Stimulated activated CD4-positive, alpha-beta T cell treated with anti-CD3 and anti-CD28 coated beads, Interleukin-4, amount 100 ng/mL, for 48 hours (primary cell): ENCODE measurements at regions not wholly inside any gene's neighbourhood (a gene's known extent, or its start where the extent isn't known, plus 50 kb on each side); places are given as distances from the start of the nearest gene placed in this dataset.
"Not testable (repeated sequence)": the region's sequence is repeated elsewhere in the genome, so short reads cannot be mapped to it uniquely, and the experiment has no call there.

Source experiments
- DNase-seq, 2 donors: peaks; one replicate each; pipeline ENCODE4 v3.0.0-alpha.2; 2020; ENCODE audit warnings: low read depth in 2 of 2

- no peak for DNase-seq
Observed at GRCh38 chr6:164401871-164402270, 907.5 kb downstream of the C6orf118 start.

DNA sequence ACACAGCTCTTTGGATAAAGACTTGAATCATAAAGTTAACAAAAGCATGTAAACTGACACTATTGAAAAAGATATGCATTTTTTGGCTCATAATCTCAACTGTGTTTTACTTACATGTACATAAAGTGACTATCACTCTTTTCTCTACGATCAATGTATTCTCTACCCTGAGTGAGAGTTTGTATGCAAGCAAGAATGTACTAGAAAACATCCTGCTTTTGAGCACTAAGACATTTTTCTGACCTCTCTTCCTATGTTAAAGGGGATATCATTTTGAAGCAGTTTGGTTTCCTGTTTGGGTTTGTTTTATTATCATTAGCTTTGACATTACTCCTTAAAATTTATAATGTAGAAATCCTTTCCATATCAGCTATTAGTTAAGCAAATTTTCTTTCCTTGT lies 910.8 kb downstream of the C6orf118 start:
- DNase-seq: no peak

DNA sequence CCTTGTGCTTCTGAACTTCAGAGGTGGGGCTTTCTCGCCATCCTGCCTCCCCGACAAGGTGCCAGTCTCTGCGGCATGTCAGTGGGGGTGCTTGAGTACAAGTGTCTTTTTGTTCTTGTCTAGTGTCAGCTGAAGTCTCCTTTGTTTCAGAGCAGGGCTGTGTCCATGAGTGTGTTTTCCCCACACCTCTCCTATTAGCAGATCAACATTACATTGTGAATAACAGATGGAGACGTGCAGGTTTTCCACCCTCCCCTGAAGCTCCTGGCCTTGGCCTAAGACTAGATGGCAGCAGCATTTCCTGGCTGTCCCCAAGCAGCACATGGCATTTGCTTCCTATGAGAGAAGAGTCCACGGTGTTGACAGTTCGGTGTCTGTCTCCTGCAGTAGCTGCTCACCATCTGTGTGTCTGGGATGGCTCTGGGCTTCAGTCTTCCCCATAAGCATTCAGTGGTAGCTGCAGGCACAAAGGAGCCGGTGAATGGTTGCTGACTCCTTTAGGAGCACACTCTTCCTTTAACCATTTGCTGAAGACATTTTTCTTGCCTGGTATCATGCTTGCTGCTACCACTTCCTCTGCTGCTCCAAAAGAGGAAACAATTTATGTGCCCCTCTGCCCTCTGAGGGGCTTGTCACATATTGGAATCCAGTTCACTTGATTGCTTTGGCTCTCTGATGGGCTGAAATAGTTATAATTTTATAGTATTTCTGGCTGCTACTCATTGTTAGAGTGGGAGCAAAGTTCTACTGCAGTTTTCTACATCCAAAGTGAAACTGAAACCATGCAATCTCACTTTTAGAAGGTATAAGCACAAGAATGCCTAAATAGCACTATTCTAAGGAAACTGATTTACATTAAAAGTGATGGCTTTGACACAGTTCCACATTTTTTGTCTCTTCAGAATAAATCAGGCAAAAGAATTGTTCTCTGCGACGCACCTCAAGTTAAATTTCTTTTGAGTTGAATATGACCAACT lies 913.0 kb downstream of the C6orf118 start:
- no peak for DNase-seq

DNA sequence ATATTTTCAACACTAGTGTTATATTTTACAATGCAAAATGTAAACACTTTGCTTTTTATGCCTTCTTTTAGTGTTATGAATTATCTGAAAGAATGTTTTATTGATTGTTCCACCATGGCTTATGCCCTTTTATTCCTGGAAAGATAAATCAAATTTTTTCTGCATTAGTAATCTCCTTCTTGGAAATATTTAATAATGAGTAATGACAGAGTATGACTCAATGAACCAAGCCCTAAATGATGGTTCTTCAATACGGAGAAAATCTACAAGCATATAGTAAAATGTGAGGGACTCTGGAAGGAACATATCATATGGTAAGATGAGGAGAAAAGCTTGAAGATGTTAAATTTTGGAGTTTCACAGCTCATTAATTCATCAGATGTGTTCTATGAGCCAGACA lies 929.6 kb downstream of the C6orf118 start:
- no peak for DNase-seq

- no peak for DNase-seq
Observed at GRCh38 chr6:164378330-164378729, 931.1 kb downstream of the C6orf118 start.

GRCh38 chr6:164377348-164377918 lies 932.0 kb downstream of the C6orf118 start:
- DNase-seq: no peak

DNA sequence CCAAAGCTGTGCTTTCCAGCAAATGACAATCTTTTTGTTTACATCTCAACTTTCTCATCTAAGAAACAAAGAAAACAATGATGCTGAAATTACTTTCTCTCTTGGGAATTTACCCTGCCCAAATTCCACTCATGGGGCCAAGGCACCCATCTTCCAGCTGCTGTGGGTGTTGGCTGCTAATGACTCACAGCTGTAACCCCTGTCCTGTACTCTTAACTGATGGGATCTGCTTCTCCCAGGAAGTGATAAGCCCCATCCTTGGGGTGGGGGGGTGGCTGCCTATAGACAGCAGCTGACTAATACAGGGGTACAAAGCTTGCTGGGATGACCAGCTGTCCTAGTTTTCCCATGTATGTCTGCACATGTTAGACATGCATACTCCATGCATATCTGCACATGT lies 938.6 kb downstream of the C6orf118 start:
- DNase-seq: no peak

DNA sequence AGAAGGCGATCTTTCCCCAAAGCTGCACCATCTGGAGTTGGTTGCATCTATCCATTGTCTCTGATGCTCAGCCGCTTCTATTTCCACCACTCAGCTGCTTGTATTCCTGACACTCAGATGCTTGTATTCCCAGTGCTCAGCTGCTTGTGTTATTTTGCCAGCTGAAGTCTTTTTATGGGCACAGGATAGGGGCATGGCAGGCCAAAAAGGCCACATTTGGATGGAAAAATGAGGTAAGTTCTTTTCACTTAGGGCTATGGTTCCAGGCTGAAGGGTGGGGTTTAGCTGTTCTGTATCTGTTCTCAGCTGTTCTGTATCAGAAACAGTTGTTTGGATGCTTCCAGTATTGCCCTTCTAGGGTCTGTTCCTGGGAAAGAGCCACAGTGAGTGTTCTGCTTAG lies 944.9 kb downstream of the QKI start:
- no peak for DNase-seq

GRCh38 chr6:164359036-164359435 lies 944.5 kb downstream of the QKI start:
- DNase-seq: no peak

DNA sequence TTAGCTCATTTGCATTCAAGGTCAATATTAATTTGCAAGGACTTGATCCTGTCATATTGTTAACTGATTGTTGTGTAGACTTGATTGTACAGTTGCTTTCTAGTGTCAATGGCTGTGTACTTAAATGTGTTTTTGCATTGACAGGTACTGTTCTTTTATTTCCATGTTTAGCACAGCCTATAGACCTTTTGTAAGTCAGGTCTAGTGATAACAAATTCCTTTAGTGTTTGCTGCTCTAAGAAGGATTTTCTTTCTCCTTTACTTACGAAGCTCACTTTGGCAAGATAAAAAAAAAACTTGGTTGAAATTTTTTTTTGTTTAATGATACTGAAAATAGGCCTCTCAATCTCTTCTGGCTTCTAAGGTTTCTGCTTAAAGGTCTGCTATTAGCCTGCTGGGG lies 942.3 kb downstream of the QKI start:
- DNase-seq: no peak

DNA sequence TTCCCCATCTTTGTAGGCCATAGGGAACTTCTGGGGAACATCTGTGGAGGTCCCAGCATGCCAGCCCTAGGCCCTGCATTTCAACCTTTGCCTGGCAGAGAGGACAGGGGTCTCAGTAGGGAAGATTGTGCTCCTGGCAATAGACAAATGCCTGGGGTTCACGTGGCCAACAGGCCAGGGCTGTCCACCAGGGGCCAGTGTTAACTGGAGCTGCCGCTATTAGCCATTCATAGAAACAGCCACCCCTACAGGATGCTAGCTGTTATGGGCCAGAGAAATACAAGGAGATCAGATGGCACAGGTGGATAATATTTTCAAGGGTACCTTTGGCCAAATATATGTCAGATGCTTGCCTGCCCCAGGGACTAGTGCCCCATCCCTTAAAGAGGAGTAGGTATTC lies 932.9 kb downstream of the QKI start:
- DNase-seq: no peak

DNA sequence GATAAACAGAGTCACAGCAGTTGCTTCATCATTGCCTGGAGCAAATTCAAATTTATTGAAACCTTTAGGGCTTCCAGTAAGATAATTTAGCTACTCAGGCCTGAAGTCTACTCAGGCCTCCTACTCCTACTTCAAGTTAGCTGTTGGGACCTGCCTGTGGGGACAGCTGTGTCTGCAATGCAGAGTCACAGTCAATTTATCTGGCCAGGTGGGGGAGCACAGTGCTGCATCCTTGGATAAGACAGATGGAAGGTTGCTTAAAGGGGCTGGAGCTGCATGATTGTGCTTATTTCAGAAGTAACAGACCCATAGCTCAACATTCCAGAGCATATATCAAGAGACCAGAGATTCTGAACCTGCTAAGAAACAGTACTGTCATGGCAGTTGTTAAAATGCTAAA lies 932.1 kb downstream of the QKI start:
- DNase-seq: no peak

DNA sequence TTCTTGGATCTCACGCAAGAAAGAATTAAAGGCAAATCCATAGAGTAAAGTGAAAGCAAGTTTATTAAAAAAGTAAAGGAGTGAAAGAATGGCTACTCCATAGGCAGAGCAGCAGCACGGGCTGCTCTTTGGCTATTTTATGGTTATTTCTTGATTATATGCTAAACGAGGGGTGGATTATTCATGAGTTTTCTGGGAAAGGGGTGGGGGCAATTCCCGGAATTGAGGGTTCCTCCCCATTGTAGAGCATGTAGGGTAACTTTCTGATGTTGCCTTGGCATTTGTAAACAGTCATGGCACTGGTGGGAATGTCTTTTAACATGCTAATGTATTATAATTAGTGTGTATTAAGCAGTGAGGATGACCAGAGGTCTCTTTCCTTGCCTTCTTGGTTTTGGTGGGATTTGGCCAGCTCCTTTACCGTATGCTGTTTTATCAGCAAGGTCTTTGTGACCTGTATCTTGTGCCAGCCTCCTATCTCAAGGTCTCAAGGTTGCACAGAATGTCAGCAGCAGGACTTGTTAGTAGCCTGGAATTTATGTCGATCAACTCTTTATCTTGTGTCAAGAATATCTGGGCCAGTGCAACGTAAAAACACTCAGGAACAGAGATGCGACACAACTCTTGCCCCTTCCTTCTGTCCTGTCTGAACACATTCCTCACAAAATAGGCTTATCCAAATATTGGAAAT lies 931.4 kb downstream of the QKI start:
- no peak for DNase-seq

DNA sequence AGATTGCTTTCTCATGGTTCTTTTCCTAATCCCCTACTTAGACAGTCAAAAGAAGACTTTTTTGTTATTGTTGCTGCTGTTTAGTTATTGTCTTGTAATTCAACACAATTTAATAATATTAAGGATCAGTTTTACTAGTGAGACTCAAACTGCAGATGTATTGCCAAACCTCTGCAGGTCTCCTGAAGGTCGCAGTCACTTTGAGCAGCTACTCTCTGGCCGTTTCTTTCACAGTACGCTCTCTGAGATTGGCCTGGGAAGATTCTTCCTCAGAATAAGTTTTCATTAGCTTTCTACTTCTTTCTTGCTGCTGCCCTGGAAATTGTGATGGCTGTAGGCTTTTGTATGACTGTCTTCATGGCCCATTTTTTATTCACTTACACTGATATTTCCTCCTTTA lies 930.8 kb downstream of the QKI start:
- DNase-seq: no peak

- DNase-seq: no peak
Observed at GRCh38 chr6:164344801-164345291, 930.3 kb downstream of the QKI start.

DNA sequence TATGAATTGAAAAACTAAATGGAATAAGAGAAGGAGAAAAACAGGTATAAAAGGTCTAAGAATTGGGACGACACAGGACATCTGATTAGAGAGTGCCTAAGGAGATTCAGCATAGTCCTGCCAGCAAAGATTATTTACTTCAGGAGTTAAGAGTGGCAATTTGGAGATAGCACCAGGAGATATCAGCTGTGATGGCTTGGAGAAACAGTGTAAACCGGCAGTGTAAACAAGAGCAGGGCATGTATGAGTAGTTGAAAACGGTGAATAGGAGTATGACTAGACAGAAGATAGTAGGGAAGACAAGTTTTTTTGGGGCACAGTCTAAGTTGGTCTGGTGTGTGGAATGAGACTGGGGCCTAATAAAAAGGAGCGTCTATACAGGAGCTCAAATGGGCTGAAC lies 924.9 kb downstream of the QKI start:
- DNase-seq: not testable (repeated sequence)

- no peak for DNase-seq
Observed at GRCh38 chr6:164337925-164338397, 923.4 kb downstream of the QKI start.

DNA sequence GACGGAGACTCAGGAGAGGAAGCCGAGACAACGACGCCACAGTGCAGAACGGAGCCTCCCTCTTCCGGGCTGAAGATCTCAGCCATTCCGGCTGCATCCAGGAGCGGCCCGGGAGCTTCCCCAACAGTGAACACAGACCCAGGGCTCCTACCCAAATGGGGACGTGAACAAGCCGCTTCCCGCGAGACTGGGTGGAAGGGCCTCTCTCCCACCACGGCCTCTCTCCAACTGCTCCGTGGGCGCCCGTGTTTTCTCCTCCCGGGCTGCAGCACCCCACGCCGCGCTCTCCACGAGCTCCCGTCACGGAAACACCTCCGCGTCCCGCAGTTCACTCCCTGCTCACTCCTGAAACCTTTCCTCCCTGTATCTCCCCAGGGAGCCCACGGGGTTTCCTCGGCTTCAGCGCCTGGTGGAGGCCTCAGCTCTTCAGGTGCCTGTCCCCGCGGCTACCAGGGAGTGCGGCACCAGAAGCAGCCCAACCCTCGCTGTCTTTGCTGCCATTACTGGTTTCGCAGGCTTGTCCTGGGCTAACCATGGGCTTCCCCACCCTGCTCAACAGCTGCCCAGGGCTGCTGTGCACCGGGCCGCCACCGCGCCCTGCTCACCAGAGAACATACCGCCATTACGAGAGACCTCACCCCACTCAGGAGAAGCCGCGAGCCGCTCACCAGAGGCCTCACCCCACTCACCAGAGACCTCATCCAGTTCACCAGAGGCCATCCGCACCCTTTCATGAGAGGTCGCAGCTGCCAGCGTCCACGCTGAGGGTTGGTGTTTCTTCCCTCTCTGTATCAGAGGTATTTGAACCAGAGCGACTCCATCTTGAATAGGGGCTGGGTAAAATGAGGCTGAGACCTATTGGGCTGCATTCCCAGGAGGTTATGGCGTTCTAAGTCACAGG lies 922.8 kb downstream of the QKI start:
- no peak for DNase-seq

- DNase-seq: no peak
Observed at GRCh38 chr6:164336455-164336854, 921.9 kb downstream of the QKI start.

DNA sequence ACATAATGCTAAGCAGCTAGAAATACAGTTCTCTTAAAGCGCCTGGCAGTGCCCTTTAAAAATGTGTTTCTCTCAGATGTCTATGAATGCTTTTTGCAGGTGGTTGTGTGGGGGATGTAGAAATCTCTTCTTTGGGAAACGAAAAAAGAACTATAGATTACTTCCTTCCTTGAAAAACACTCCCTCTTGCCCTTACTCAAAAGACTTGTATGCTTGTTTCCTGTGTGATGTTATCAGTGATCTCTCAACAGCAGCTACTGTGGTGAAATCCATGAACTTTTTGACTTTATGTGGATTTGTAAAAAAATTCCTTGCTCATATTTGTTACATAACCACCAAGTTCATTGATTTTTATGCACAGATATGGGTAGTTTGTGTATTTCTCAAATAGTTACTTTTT lies 916.5 kb downstream of the QKI start:
- DNase-seq: no peak

DNA sequence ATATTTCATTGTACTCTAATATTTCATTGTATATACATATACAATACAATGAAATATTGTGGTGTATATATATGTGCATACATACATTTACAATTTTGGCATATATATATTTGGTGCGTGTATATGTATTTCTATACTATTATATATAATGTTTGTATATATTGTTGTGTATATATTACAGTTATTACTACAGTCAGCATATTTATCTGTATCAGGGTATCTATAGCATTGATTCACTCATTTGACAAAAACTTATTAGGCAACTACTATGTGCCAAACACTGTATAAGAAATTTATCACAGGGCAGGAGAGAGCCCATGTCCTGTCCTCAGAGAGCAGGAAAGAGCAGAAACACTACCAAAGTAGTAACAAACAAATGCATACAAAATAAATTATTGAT lies 910.6 kb downstream of the QKI start:
- DNase-seq: no peak
